ENCODE measurements at regions not wholly inside any gene's neighbourhood (a gene's known extent, or its start where the extent isn't known, plus 50 kb on each side); places are given as distances from the start of the nearest gene placed in this dataset.

GRCh38 chr4:1514612-1515011 lies 108.4 kb upstream of the NKX1-1 start:
- TF ChIP-seq CTCF (IDR thresholded peaks at IDR 0.05; ENCODE audit: control insufficient read depth, insufficient read depth, low read depth, low read length, missing control alignments): no peak
- DNase-seq (ENCODE audit: low read depth): no peak
- H3K4me3 ChIP-seq (ENCODE audit: control insufficient read depth, low read depth, low read length): no peak overlapping the region

GRCh38 chr4:1513936-1514483 lies 107.8 kb upstream of the NKX1-1 start:
- H3K4me3 ChIP-seq (ENCODE audit: control insufficient read depth, low read depth, low read length): no peak overlapping the region
- no peak for TF ChIP-seq CTCF (IDR thresholded peaks at IDR 0.05; ENCODE audit: control insufficient read depth, insufficient read depth, low read depth, low read length, missing control alignments)

GRCh38 chr4:1512738-1513660 lies 106.8 kb upstream of the NKX1-1 start:
- TF ChIP-seq CTCF (IDR thresholded peaks at IDR 0.05; ENCODE audit: control insufficient read depth, insufficient read depth, low read depth, low read length, missing control alignments): peak; percentile 9
- no peak overlapping the region for H3K4me3 ChIP-seq (ENCODE audit: control insufficient read depth, low read depth, low read length)
- no peak for DNase-seq (ENCODE audit: low read depth)

More at GRCh38 chr4:1513936-1514483, 107.8 kb upstream of the NKX1-1 start:
- DNase-seq (ENCODE audit: low read depth): no peak

GRCh38 chr4:1512051-1512737 lies 106.0 kb upstream of the NKX1-1 start:
- no peak for DNase-seq (ENCODE audit: low read depth)
- no peak overlapping the region for H3K4me3 ChIP-seq (ENCODE audit: control insufficient read depth, low read depth, low read length)
- no peak for TF ChIP-seq CTCF (IDR thresholded peaks at IDR 0.05; ENCODE audit: control insufficient read depth, insufficient read depth, low read depth, low read length, missing control alignments)

- H3K4me3 ChIP-seq (ENCODE audit: control insufficient read depth, low read depth, low read length): no peak overlapping the region
- DNase-seq (ENCODE audit: low read depth): no peak
- TF ChIP-seq CTCF (IDR thresholded peaks at IDR 0.05; ENCODE audit: control insufficient read depth, insufficient read depth, low read depth, low read length, missing control alignments): no peak
Observed at GRCh38 chr4:1511441-1512041, 105.3 kb upstream of the NKX1-1 start.

- no peak for DNase-seq (ENCODE audit: low read depth)
- no peak overlapping the region for H3K4me3 ChIP-seq (ENCODE audit: control insufficient read depth, low read depth, low read length)
- no peak for TF ChIP-seq CTCF (IDR thresholded peaks at IDR 0.05; ENCODE audit: control insufficient read depth, insufficient read depth, low read depth, low read length, missing control alignments)
Observed at GRCh38 chr4:1510931-1511330, 104.7 kb upstream of the NKX1-1 start.
